ENCODE measurements at regions not wholly inside any gene's neighbourhood (a gene's known extent, or its start where the extent isn't known, plus 50 kb on each side); places are given as distances from the start of the nearest gene placed in this dataset.

GRCh38 chr2:13230221-13230620 is 513.5 kb downstream of the TRIB2 start:
- no peak for TF ChIP-seq CTCF (IDR thresholded peaks at IDR 0.05)
- no peak for TF ChIP-seq POLR2A (IDR thresholded peaks at IDR 0.05)

Data from tibial nerve (tissue), 3 donors.